Upper lobe of left lung (tissue), 4 donors: ENCODE measurements at regions not wholly inside any gene's neighbourhood (a gene's known extent, or its start where the extent isn't known, plus 50 kb on each side); places are given as distances from the start of the nearest gene placed in this dataset.

ENCODE experiments used
- EP300 ChIP-seq, 4 donors: sonication (generic); formaldehyde crosslinking; IDR thresholded peaks; one replicate each; pipeline ENCODE4 v1.5.1; 2017; ENCODE audit warnings: antibody characterized with exemption in 4 of 4, control low read depth in 2 of 4
- POLR2A ChIP-seq, 4 donors: fragments of 450-650 bp; IDR thresholded peaks; one replicate each; pipeline ENCODE4 v1.5.1; 2016 to 2017; ENCODE audit warnings: antibody characterized with exemption in 4 of 4, mild to moderate bottlenecking in 2 of 4
- POLR2AphosphoS5 ChIP-seq, 2 donors: sonication (generic); formaldehyde crosslinking; IDR thresholded peaks; one replicate each; pipeline ENCODE4 v1.5.1; 2017; ENCODE audit warnings: antibody characterized with exemption in 2 of 2
- TF ChIP-seq, protein P1 (sequence below), 6 experiments: fragments of 450-650 bp in 4 of 6; fragments of 200-600 bp in 2 of 6; sonication (generic) in 2 of 6; IDR thresholded peaks; one replicate each; pipeline ENCODE4 v1.5.1; 2016 to 2019; ENCODE audit warnings: antibody characterized with exemption in 6 of 6

- TF ChIP-seq, protein P1, sequence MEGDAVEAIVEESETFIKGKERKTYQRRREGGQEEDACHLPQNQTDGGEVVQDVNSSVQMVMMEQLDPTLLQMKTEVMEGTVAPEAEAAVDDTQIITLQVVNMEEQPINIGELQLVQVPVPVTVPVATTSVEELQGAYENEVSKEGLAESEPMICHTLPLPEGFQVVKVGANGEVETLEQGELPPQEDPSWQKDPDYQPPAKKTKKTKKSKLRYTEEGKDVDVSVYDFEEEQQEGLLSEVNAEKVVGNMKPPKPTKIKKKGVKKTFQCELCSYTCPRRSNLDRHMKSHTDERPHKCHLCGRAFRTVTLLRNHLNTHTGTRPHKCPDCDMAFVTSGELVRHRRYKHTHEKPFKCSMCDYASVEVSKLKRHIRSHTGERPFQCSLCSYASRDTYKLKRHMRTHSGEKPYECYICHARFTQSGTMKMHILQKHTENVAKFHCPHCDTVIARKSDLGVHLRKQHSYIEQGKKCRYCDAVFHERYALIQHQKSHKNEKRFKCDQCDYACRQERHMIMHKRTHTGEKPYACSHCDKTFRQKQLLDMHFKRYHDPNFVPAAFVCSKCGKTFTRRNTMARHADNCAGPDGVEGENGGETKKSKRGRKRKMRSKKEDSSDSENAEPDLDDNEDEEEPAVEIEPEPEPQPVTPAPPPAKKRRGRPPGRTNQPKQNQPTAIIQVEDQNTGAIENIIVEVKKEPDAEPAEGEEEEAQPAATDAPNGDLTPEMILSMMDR (IDR thresholded peaks at IDR 0.05), result no peak
- TF ChIP-seq POLR2AphosphoS5 (IDR thresholded peaks at IDR 0.05) (no peak), EP300 (IDR thresholded peaks at IDR 0.05) (no peak), POLR2A (IDR thresholded peaks at IDR 0.05) (no peak)
Observed at GRCh38 chr2:181341855-181342600, 115.2 kb upstream of the ITGA4 start.
